Neural cell (in vitro differentiated cells): ENCODE measurements at regions not wholly inside any gene's neighbourhood (a gene's known extent, or its start where the extent isn't known, plus 50 kb on each side); places are given as distances from the start of the nearest gene placed in this dataset.

Experiments used
- CTCF ChIP-seq: fragments of 450-650 bp; IDR thresholded peaks from 2 replicates; pipeline ENCODE4 v1.5.1; 2014; ENCODE audit warnings: antibody characterized with exemption, mild to moderate bottlenecking, moderate library complexity; ENCODE audit not compliant: poor library complexity, severe bottlenecking
- EP300 ChIP-seq: fragments of 450-650 bp; conservative IDR thresholded peaks from 2 replicates; pipeline ENCODE4 v1.6.1; 2014; ENCODE audit warnings: antibody characterized with exemption, mild to moderate bottlenecking, moderate library complexity; ENCODE audit not compliant: poor library complexity, severe bottlenecking
- EZH2 ChIP-seq: fragments of 200-600, 300-800 bp; shearing (Covaris generic), sonication (generic); IDR thresholded peaks from 2 replicates; pipeline ENCODE4 v1.6.1; 2014; ENCODE audit warnings: antibody characterized with exemption, low read length, borderline replicate concordance, mild to moderate bottlenecking; ENCODE audit not compliant: insufficient read depth, poor library complexity, severe bottlenecking
- MXI1 ChIP-seq: fragments of 450-650 bp; conservative IDR thresholded peaks from 2 replicates; pipeline ENCODE4 v1.6.1; 2014; ENCODE audit warnings: antibody characterized with exemption, mild to moderate bottlenecking; ENCODE audit not compliant: poor library complexity, severe bottlenecking
- POLR2AphosphoS5 ChIP-seq: IDR thresholded peaks from 2 replicates; pipeline ENCODE4 v1.6.1; 2012
- RAD21 ChIP-seq: fragments of 450-650 bp; conservative IDR thresholded peaks from 2 replicates; pipeline ENCODE4 v1.6.1; 2014; ENCODE audit warnings: antibody characterized with exemption, mild to moderate bottlenecking, moderate library complexity
- REST ChIP-seq: IDR thresholded peaks from 2 replicates; pipeline ENCODE4 v1.6.1; 2012; ENCODE audit warnings: borderline replicate concordance
- SMC3 ChIP-seq: fragments of 450-650 bp; conservative IDR thresholded peaks from 2 replicates; pipeline ENCODE4 v1.6.1; 2014; ENCODE audit warnings: antibody characterized with exemption, mild to moderate bottlenecking, moderate library complexity; ENCODE audit not compliant: poor library complexity
- TAF1 ChIP-seq: IDR thresholded peaks from 2 replicates; pipeline ENCODE4 v1.6.1; 2012; ENCODE audit warnings: low read depth

GRCh38 chr9:87088621-87089365 lies 141.5 kb upstream of the GAS1 start:
- no peak for TF ChIP-seq CTCF
- no peak for TF ChIP-seq MXI1
- TF ChIP-seq TAF1, result no peak
- TF ChIP-seq REST, result no peak
- no peak for TF ChIP-seq EP300
- TF ChIP-seq EZH2, result no peak
- TF ChIP-seq POLR2AphosphoS5, result no peak
- TF ChIP-seq RAD21, result no peak
- TF ChIP-seq SMC3, result no peak
